LNCaP clone FGC (cell line): ENCODE measurements at regions not wholly inside any gene's neighbourhood (a gene's known extent, or its start where the extent isn't known, plus 50 kb on each side); places are given as distances from the start of the nearest gene placed in this dataset.

ENCODE experiments used
- DNase-seq: peaks from one replicate; pipeline ENCODE4 v3.0.0-alpha.2; 2011; ENCODE audit warnings: low read depth
- H3K4me3 ChIP-seq: 2 replicates; pipeline ENCODE4 v1.5.1; 2011; ENCODE audit warnings: mild to moderate bottlenecking, low read depth, low read length, control low read depth
- CTCF ChIP-seq: IDR thresholded peaks from 2 replicates; pipeline ENCODE4 v1.5.1; 2012; ENCODE audit warnings: mild to moderate bottlenecking; ENCODE audit not compliant: control insufficient read depth, insufficient read depth; ENCODE audit errors: extremely low read depth

- no peak for TF ChIP-seq CTCF
- no peak for DNase-seq
- no peak overlapping the region for H3K4me3 ChIP-seq
Observed at GRCh38 chr12:5345534-5345933, 86.4 kb upstream of the NTF3 start.

GRCh38 chr12:5348057-5348456, 83.9 kb upstream of the NTF3 start:
- no peak overlapping the region for H3K4me3 ChIP-seq
- no peak for TF ChIP-seq CTCF

GRCh38 chr12:5348491-5348890, 83.4 kb upstream of the NTF3 start:
- no peak overlapping the region for H3K4me3 ChIP-seq
- no peak for TF ChIP-seq CTCF
- no peak for DNase-seq

More at GRCh38 chr12:5348057-5348456, 83.9 kb upstream of the NTF3 start:
- peak; percentile 65 for DNase-seq

- no peak overlapping the region for H3K4me3 ChIP-seq
- TF ChIP-seq CTCF: no peak
- DNase-seq: no peak
Observed at GRCh38 chr12:5364036-5364770, 67.7 kb upstream of the NTF3 start.

- no peak overlapping the region for H3K4me3 ChIP-seq
- no peak for TF ChIP-seq CTCF
- DNase-seq: no peak
Observed at GRCh38 chr12:5369298-5369697, 62.6 kb upstream of the NTF3 start.

GRCh38 chr12:5371631-5372030, 60.3 kb upstream of the NTF3 start:
- H3K4me3 ChIP-seq: no peak overlapping the region
- TF ChIP-seq CTCF: no peak
- DNase-seq: no peak

- no peak overlapping the region for H3K4me3 ChIP-seq
- no peak for DNase-seq
- TF ChIP-seq CTCF: no peak
Observed at GRCh38 chr12:5374713-5375112, 57.2 kb upstream of the NTF3 start.
